Left ventricle myocardium superior (tissue), 1 donor: ENCODE measurements at regions not wholly inside any gene's neighbourhood (a gene's known extent, or its start where the extent isn't known, plus 50 kb on each side); places are given as distances from the start of the nearest gene placed in this dataset.
"Not testable (repeated sequence)": the region's sequence is repeated elsewhere in the genome, so short reads cannot be mapped to it uniquely, and the experiment has no call there.

ENCODE experiments used
- ATAC-seq: fragments of 200-7000 bp; cut with Tn5 transposase; one replicate; pipeline ENCODE4 v1.9.1; 2020; ENCODE audit warnings: mild to moderate bottlenecking, moderate library complexity
- DNase-seq: peaks from one replicate; pipeline ENCODE4 v3.0.0-alpha.2; 2020
- intact Hi-C: fragments of 100-400 bp; cut with micrococcal nuclease; formaldehyde crosslinking; loops from one replicate; pipeline ENCODE4 v1.11.0; 2022
- donor health status: DM: no; HTN: yes; CAD: no; lungs with severe emphysema.

GRCh38 chr7:109763611-109764010, 1193.9 kb downstream of the DNAJB9 start:
- no peak for DNase-seq
- no peak for ATAC-seq
- intact Hi-C loops, result no loop called here

GRCh38 chr7:109772161-109772560, 1202.5 kb downstream of the DNAJB9 start:
- intact Hi-C loops, result no loop called here
- DNase-seq (no peak), ATAC-seq (no peak)

- intact Hi-C loops, result no loop called here
- ATAC-seq, result no peak
- no peak for DNase-seq
These were observed 1213.1 kb downstream of the DNAJB9 start for GRCh38 chr7:109782806-109783205.

- intact Hi-C loops, result no loop called here
- ATAC-seq (no peak), DNase-seq (no peak)
These were observed 1236.9 kb downstream of the DNAJB9 start for GRCh38 chr7:109806548-109806947.

- no peak for DNase-seq
- intact Hi-C loops, result no loop called here
- ATAC-seq, result no peak
These were observed 1251.5 kb downstream of the DNAJB9 start for GRCh38 chr7:109821156-109821555.

- intact Hi-C loops, result no loop called here
- ATAC-seq (no peak), DNase-seq (no peak)
These were observed 1256.1 kb upstream of the LRRN3 start for GRCh38 chr7:109834851-109835250.

GRCh38 chr7:109835577-109835976, 1255.3 kb upstream of the LRRN3 start:
- DNase-seq (no peak), ATAC-seq (no peak)
- intact Hi-C loops, result no loop called here

GRCh38 chr7:109836016-109836415, 1254.9 kb upstream of the LRRN3 start:
- ATAC-seq, result no peak
- DNase-seq, result no peak
- intact Hi-C loops, result no loop called here

GRCh38 chr7:109842386-109842785, 1248.5 kb upstream of the LRRN3 start:
- DNase-seq, result no peak
- no peak for ATAC-seq
- intact Hi-C loops, result no loop called here

- intact Hi-C loops, result no loop called here
- DNase-seq, result no peak
- ATAC-seq, result no peak
These were observed 1246.6 kb upstream of the LRRN3 start for GRCh38 chr7:109844362-109844761.

- no peak for ATAC-seq
- no peak for DNase-seq
- intact Hi-C loops, result no loop called here
These were observed 1226.7 kb upstream of the LRRN3 start for GRCh38 chr7:109864230-109864629.

- ATAC-seq (no peak), DNase-seq (no peak)
- intact Hi-C loops, result no loop called here
These were observed 1222.6 kb upstream of the LRRN3 start for GRCh38 chr7:109868215-109868860.

- intact Hi-C loops, result no loop called here
- peak; percentile 19 for DNase-seq
- ATAC-seq, result no peak
These were observed 1217.6 kb upstream of the LRRN3 start for GRCh38 chr7:109873296-109873695.

- DNase-seq (no peak), ATAC-seq (no peak)
- intact Hi-C loops, result no loop called here
These were observed 1211.6 kb upstream of the LRRN3 start for GRCh38 chr7:109879287-109879828.

- intact Hi-C loops, result no loop called here
- no peak for DNase-seq
- ATAC-seq, result no peak
These were observed 1200.3 kb upstream of the LRRN3 start for GRCh38 chr7:109890622-109891021.

GRCh38 chr7:109893231-109893630, 1197.7 kb upstream of the LRRN3 start:
- no peak for DNase-seq
- ATAC-seq, result no peak
- intact Hi-C loops, result no loop called here

- DNase-seq, result no peak
- intact Hi-C loops, result no loop called here
- ATAC-seq, result no peak
These were observed 1195.4 kb upstream of the LRRN3 start for GRCh38 chr7:109895536-109895935.

GRCh38 chr7:109901926-109902325, 1189.0 kb upstream of the LRRN3 start:
- DNase-seq (no peak), ATAC-seq (no peak)
- intact Hi-C loops, result no loop called here

GRCh38 chr7:109905368-109906065, 1185.4 kb upstream of the LRRN3 start:
- DNase-seq, intact Hi-C loops, ATAC-seq: not testable (repeated sequence)

GRCh38 chr7:109915670-109916069, 1175.3 kb upstream of the LRRN3 start:
- no peak for ATAC-seq
- intact Hi-C loops, result no loop called here
- DNase-seq, result no peak

GRCh38 chr7:109926738-109927137, 1164.2 kb upstream of the LRRN3 start:
- ATAC-seq (no peak), DNase-seq (no peak)
- intact Hi-C loops, result no loop called here
